A549 (cell line): ENCODE measurements at regions not wholly inside any gene's neighbourhood (a gene's known extent, or its start where the extent isn't known, plus 50 kb on each side); places are given as distances from the start of the nearest gene placed in this dataset.

Experiments
- ATAC-seq, 2 experiments: fragments of 200-7000 bp in 1 of 2; fragments of >200 bp in 1 of 2; cut with Nextera tagmentation in 1 of 2; cut with Tn5 transposase in 1 of 2; 3 replicates each; pipeline versions ENCODE4 v1.8.0 to v1.9.1; 2018 to 2020; ENCODE audit warnings: mild to moderate bottlenecking in 1 of 2, moderate library complexity in 1 of 2
- CTCF ChIA-PET: fragments of 300-600 bp; sonication (Branson Sonifier 250); formaldehyde crosslinking; extraction: SDS; loops from one replicate; lab custom pipeline; 2021; ENCODE audit warnings: antibody characterized with exemption, inconsistent platforms; lab: Yijun Ruan, JAX
- POLR2A ChIA-PET: fragments of 350-600 bp; formaldehyde crosslinking; extraction: SDS; loops from one replicate; lab custom pipeline; 2021; ENCODE audit warnings: antibody characterized with exemption, inconsistent platforms; lab: Yijun Ruan, JAX
- DNase-seq, 2 experiments: peaks; one replicate each; pipeline versions ENCODE4 v3.0.0 to v3.0.0-alpha.2; 2011 to 2016; ENCODE audit warnings: low read depth in 1 of 2, low spot score in 1 of 2
- FAIRE-seq: peaks from 2 replicates; lab custom pipeline; 2011; peaks lifted over from hg19 to GRCh38; lab: Jason Lieb, UNC
- H3K27ac ChIP-seq, 2 experiments: fragments of >200 bp; sonication (Bioruptor Twin); formaldehyde crosslinking; 3 replicates each; pipeline ENCODE4 v1.5.1; 2016 to 2017
- H3K4me1 ChIP-seq: fragments of >200 bp; sonication (Bioruptor Twin); formaldehyde crosslinking; 3 replicates; pipeline ENCODE4 v1.6.1; 2016
- H3K4me2 ChIP-seq: fragments of >200 bp; sonication (Bioruptor Twin); formaldehyde crosslinking; 3 replicates; pipeline ENCODE4 v1.6.1; 2016
- H3K4me3 ChIP-seq: fragments of >200 bp; sonication (Bioruptor Twin); formaldehyde crosslinking; 3 replicates; pipeline ENCODE4 v1.5.1; 2016
- H3K9me3 ChIP-seq: fragments of >200 bp; sonication (Bioruptor Twin); formaldehyde crosslinking; 3 replicates; pipeline ENCODE4 v1.6.1; 2016
- CBX8 ChIP-seq: fragments of 200-600 bp; sonication (generic); IDR thresholded peaks from 2 replicates; pipeline ENCODE4 v1.6.1; 2016
- CEBPB ChIP-seq, 2 experiments: fragments of >200 bp in 1 of 2; sonication (Bioruptor Twin) in 1 of 2; formaldehyde crosslinking in 1 of 2; IDR thresholded peaks; 2 replicates each; pipeline ENCODE4 v1.6.1; 2012 to 2016
- CHD2 ChIP-seq: fragments of 150-350 bp; IDR thresholded peaks from 2 replicates; pipeline ENCODE4 v1.6.1; 2014; ENCODE audit warnings: low read length; ENCODE audit not compliant: partially characterized antibody
- CHD4 ChIP-seq: fragments of 200-600 bp; sonication (generic); IDR thresholded peaks from 2 replicates; pipeline ENCODE4 v1.6.1; 2016; ENCODE audit warnings: antibody characterized with exemption, mild to moderate bottlenecking, borderline replicate concordance
- E2F6 ChIP-seq: IDR thresholded peaks from 2 replicates; pipeline ENCODE4 v1.6.1; 2012; ENCODE audit warnings: low read depth, borderline replicate concordance
- EHF ChIP-seq: fragments of 250-450 bp; sonication (Bioruptor Pico); IDR thresholded peaks from 2 replicates; pipeline ENCODE4 v1.5.0; 2020; ENCODE audit warnings: mild to moderate bottlenecking
- EP300 ChIP-seq, 2 experiments: fragments of >200 bp; sonication (Bioruptor Twin); formaldehyde crosslinking; IDR thresholded peaks; 2 replicates in 1 of 2; 3 replicates in 1 of 2; pipeline ENCODE4 v1.6.1; 2016 to 2017
- ESRRA ChIP-seq: fragments of 150-350 bp; IDR thresholded peaks from 2 replicates; pipeline ENCODE4 v1.6.1; 2014; ENCODE audit warnings: mild to moderate bottlenecking, low read length, borderline replicate concordance
- FOSL2 ChIP-seq, 2 experiments: fragments of 450-650 bp in 1 of 2; fragments of >200 bp in 1 of 2; sonication (Bioruptor Twin) in 1 of 2; formaldehyde crosslinking; IDR thresholded peaks; 2 replicates each; pipeline versions ENCODE4 v1.5.0 to v1.6.1; 2016 to 2020; ENCODE audit warnings: mild to moderate bottlenecking in 1 of 2, moderate library complexity in 1 of 2
- FOXS1 ChIP-seq: fragments of 250-450 bp; sonication (Bioruptor Pico); IDR thresholded peaks from 2 replicates; pipeline ENCODE4 v1.5.0; 2020; ENCODE audit warnings: mild to moderate bottlenecking, moderate library complexity
- HEYL ChIP-seq: fragments of 250-450 bp; sonication (Bioruptor Pico); IDR thresholded peaks from 2 replicates; pipeline ENCODE4 v1.8.0; 2021; ENCODE audit warnings: mild to moderate bottlenecking, moderate library complexity
- HOXB13 ChIP-seq: fragments of 250-450 bp; sonication (Bioruptor Pico); IDR thresholded peaks from 2 replicates; pipeline ENCODE4 v1.5.0; 2020; ENCODE audit warnings: low read depth, mild to moderate bottlenecking, moderate library complexity
- KDM1A ChIP-seq: fragments of 200-600 bp; sonication (generic); IDR thresholded peaks from 2 replicates; pipeline ENCODE4 v1.6.1; 2016; ENCODE audit warnings: low read depth, mild to moderate bottlenecking
- MAFK ChIP-seq: fragments of 450-650 bp; IDR thresholded peaks from 2 replicates; pipeline ENCODE4 v1.6.1; 2014; ENCODE audit not compliant: partially characterized antibody
- MAX ChIP-seq: IDR thresholded peaks from 2 replicates; pipeline ENCODE4 v1.6.1; 2012
- MYC ChIP-seq: IDR thresholded peaks from 2 replicates; pipeline ENCODE4 v1.6.1; 2012; ENCODE audit warnings: mild to moderate bottlenecking, inconsistent platforms, low read length, improper control_type of control experiment, borderline replicate concordance
- NPAS2 ChIP-seq: fragments of 250-450 bp; sonication (Bioruptor Pico); IDR thresholded peaks from 2 replicates; pipeline ENCODE4 v1.8.0; 2022; ENCODE audit warnings: mild to moderate bottlenecking, moderate library complexity, borderline replicate concordance
- PHF8 ChIP-seq: fragments of 200-600 bp; sonication (generic); IDR thresholded peaks from 2 replicates; pipeline ENCODE4 v1.6.1; 2016; ENCODE audit warnings: low read depth, mild to moderate bottlenecking, antibody characterized with exemption, moderate library complexity, borderline replicate concordance
- RAD21 ChIP-seq, 2 experiments: fragments of >200 bp in 1 of 2; sonication (Bioruptor Twin) in 1 of 2; formaldehyde crosslinking in 1 of 2; IDR thresholded peaks in 1 of 2; conservative IDR thresholded peaks in 1 of 2; 2 replicates in 1 of 2; 3 replicates in 1 of 2; pipeline ENCODE4 v1.6.1; 2012 to 2018; ENCODE audit warnings: inconsistent platforms in 1 of 2
- RNF2 ChIP-seq: fragments of 200-600 bp; sonication (generic); IDR thresholded peaks from 2 replicates; pipeline ENCODE4 v1.6.1; 2016; ENCODE audit warnings: low read depth, mild to moderate bottlenecking, antibody characterized with exemption, moderate library complexity, borderline replicate concordance
- SMC3 ChIP-seq: fragments of >200 bp; sonication (Bioruptor Twin); formaldehyde crosslinking; IDR thresholded peaks from 3 replicates; pipeline ENCODE4 v1.6.1; 2018; ENCODE audit warnings: inconsistent platforms
- ZNF302 ChIP-seq: fragments of 250-450 bp; sonication (Bioruptor Pico); IDR thresholded peaks from 2 replicates; pipeline ENCODE4 v1.9.0; 2021; ENCODE audit warnings: inconsistent platforms, mild to moderate bottlenecking, moderate library complexity
- ZSCAN20 ChIP-seq: fragments of 250-450 bp; sonication (Bioruptor Pico); IDR thresholded peaks from 2 replicates; pipeline ENCODE4 v1.8.0; 2022; ENCODE audit warnings: mild to moderate bottlenecking, moderate library complexity
- WGBS: methylation state at CpG from one replicate; pipeline ENCODE4 v1.1.6; 2017; ENCODE audit errors: missing lambda C conversion rate; 5-methylcytosine and 5-hydroxymethylcytosine counted together
- TF ChIP-seq, protein P1 (sequence below): fragments of >200 bp; sonication (Bioruptor Twin); formaldehyde crosslinking; IDR thresholded peaks from 2 replicates; pipeline ENCODE4 v1.6.1; 2016
- TF ChIP-seq, protein P2 (sequence below): fragments of >200 bp; sonication (Bioruptor Twin); formaldehyde crosslinking; IDR thresholded peaks from 3 replicates; pipeline ENCODE4 v1.6.1; 2016
- TF ChIP-seq, protein P3 (sequence below): fragments of >200 bp; sonication (Bioruptor Twin); formaldehyde crosslinking; IDR thresholded peaks from 3 replicates; pipeline ENCODE4 v1.5.1; 2016

DNA sequence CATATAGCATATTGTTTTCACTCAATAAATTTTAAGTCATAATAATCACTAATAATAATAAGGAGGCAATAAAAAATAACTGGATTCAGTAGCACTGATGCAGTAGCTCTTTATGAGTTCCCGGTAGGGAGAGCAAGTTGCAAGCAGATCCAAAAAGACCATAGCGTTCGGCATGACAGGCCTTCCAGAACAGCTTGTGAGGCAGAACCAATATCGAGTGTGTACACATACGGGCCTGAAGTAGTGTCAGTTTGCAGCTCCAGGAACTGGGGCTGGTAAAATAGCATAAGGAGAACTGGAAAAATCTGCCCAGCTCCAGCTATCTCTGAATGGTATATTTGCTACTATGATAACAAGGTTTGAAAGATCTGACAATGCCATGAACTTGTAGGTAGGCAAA, 1607.8 kb upstream of the PIK3C3 start:
- H3K4me3 ChIP-seq, result no peak overlapping the region
- ATAC-seq, result no peak
- ChIA-PET POLR2A (no interaction called here), CTCF (no interaction called here)
- FAIRE-seq, result no peak
- no peak overlapping the region for H3K27ac ChIP-seq
- no peaks in the 10 kb centered on the region for H3K9me3 ChIP-seq
- DNase-seq, result no peak
- no peak overlapping the region for H3K4me2 ChIP-seq
- TF ChIP-seq KDM1A (no peak), PHF8 (no peak), EP300 (IDR thresholded peaks at IDR 0.05) (no peak), ZNF302 (CRISPR knock-in tag) (no peak), ZSCAN20 (CRISPR knock-in tag) (no peak), MAX (no peak), MAFK (no peak), CEBPB (IDR thresholded peaks at IDR 0.05) (no peak), SMC3 (no peak), EHF (CRISPR knock-in tag) (no peak), MYC (no peak), HEYL (CRISPR knock-in tag) (no peak), FOXS1 (CRISPR knock-in tag) (no peak), NPAS2 (CRISPR knock-in tag) (no peak)
- TF ChIP-seq, protein P1, sequence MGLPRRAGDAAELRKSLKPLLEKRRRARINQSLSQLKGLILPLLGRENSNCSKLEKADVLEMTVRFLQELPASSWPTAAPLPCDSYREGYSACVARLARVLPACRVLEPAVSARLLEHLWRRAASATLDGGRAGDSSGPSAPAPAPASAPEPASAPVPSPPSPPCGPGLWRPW, result no peak
- TF ChIP-seq, protein P2, sequence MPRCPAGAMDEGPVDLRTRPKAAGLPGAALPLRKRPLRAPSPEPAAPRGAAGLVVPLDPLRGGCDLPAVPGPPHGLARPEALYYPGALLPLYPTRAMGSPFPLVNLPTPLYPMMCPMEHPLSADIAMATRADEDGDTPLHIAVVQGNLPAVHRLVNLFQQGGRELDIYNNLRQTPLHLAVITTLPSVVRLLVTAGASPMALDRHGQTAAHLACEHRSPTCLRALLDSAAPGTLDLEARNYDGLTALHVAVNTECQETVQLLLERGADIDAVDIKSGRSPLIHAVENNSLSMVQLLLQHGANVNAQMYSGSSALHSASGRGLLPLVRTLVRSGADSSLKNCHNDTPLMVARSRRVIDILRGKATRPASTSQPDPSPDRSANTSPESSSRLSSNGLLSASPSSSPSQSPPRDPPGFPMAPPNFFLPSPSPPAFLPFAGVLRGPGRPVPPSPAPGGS, result no peak
- no peaks in the 10 kb centered on the region for H3K4me1 ChIP-seq
- WGBS, result 13% methylated on average over 5 of the region's 5 CpGs

DNA sequence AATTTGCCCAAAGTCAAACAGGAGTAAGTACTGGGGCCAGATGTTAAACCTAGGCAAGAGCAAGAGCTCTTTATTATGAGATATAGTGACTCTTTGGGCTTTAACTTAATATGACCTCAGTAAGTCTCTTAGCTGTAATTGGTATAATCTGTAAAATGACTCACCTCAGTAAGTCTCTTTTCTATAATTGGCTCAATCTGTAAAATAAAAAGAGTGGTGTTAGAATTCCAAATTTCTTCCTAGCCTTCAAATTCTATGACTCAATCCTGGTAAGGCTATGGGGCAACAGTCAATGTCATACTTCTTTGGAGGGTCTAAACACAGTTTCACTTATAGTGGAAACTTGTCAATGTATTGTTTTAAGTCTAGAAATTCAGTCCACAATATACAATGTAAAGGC, 1608.9 kb upstream of the PIK3C3 start:
- Histone ChIP-seq H3K9me3 (no peaks in the 10 kb centered on the region), H3K4me3 (no peak overlapping the region), H3K4me1 (no peaks in the 10 kb centered on the region), H3K27ac (no peak overlapping the region), H3K4me2 (no peak overlapping the region)
- POLR2A ChIA-PET, result no interaction called here
- TF ChIP-seq CHD2, result no peak
- FAIRE-seq (no peak), ATAC-seq (no peak), DNase-seq (no peak)
- CTCF ChIA-PET, result no interaction called here

- ChIA-PET CTCF (no interaction called here), POLR2A (no interaction called here)
- TF ChIP-seq MAFK (no peak), CHD2 (no peak), E2F6 (no peak), EHF (CRISPR knock-in tag) (no peak), ESRRA (no peak), RNF2 (no peak), CBX8 (no peak), CHD4 (no peak), EP300 (IDR thresholded peaks at IDR 0.05) (no peak), HOXB13 (CRISPR knock-in tag) (no peak), MAX (no peak), FOSL2 (IDR thresholded peaks at IDR 0.05) (no peak), FOSL2 (CRISPR knock-in tag; IDR thresholded peaks at IDR 0.05) (no peak), RAD21 (conservative IDR thresholded peaks at IDR 0.05 in 1 of 2, IDR thresholded peaks at IDR 0.05 in 1 of 2) (no peak), KDM1A (no peak)
- TF ChIP-seq, protein P3, sequence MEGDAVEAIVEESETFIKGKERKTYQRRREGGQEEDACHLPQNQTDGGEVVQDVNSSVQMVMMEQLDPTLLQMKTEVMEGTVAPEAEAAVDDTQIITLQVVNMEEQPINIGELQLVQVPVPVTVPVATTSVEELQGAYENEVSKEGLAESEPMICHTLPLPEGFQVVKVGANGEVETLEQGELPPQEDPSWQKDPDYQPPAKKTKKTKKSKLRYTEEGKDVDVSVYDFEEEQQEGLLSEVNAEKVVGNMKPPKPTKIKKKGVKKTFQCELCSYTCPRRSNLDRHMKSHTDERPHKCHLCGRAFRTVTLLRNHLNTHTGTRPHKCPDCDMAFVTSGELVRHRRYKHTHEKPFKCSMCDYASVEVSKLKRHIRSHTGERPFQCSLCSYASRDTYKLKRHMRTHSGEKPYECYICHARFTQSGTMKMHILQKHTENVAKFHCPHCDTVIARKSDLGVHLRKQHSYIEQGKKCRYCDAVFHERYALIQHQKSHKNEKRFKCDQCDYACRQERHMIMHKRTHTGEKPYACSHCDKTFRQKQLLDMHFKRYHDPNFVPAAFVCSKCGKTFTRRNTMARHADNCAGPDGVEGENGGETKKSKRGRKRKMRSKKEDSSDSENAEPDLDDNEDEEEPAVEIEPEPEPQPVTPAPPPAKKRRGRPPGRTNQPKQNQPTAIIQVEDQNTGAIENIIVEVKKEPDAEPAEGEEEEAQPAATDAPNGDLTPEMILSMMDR, result no peak
- DNase-seq (no peak), ATAC-seq (no peak), FAIRE-seq (no peak)
- H3K4me1 ChIP-seq, result no peaks in the 10 kb centered on the region
- H3K4me2 ChIP-seq, result no peak overlapping the region
- H3K4me3 ChIP-seq, result no peak overlapping the region
- H3K27ac ChIP-seq, result no peak overlapping the region
- H3K9me3 ChIP-seq, result no peaks in the 10 kb centered on the region
- WGBS, result 12% methylated on average over 3 of the region's 3 CpGs
Observed at GRCh38 chr18:40341701-40342100, 1613.3 kb upstream of the PIK3C3 start.
